Vagina (tissue), 2 donors: ENCODE measurements at regions not wholly inside any gene's neighbourhood (a gene's known extent, or its start where the extent isn't known, plus 50 kb on each side); places are given as distances from the start of the nearest gene placed in this dataset.
"Not testable (repeated sequence)": the region's sequence is repeated elsewhere in the genome, so short reads cannot be mapped to it uniquely, and the experiment has no call there.

Source experiments
- CTCF ChIP-seq, 3 experiments: fragments of 450-650 bp in 2 of 3; fragments of 200-600 bp in 1 of 3; sonication (generic) in 1 of 3; IDR thresholded peaks; one replicate each; pipeline ENCODE4 v1.5.1; 2017 to 2019; ENCODE audit warnings: antibody characterized with exemption in 3 of 3, mild to moderate bottlenecking in 2 of 3, moderate library complexity in 2 of 3
- POLR2AphosphoS5 ChIP-seq, 2 donors: sonication (generic); formaldehyde crosslinking; IDR thresholded peaks; one replicate each; pipeline ENCODE4 v1.9.0; 2017; ENCODE audit warnings: antibody characterized with exemption in 2 of 2, mild to moderate bottlenecking in 2 of 2, low read depth in 1 of 2; ENCODE audit not compliant: insufficient read depth in 1 of 2

- not testable (repeated sequence) for TF ChIP-seq POLR2AphosphoS5 (IDR thresholded peaks at IDR 0.05; ENCODE audit: insufficient read depth in 1 of 2, low read depth in 1 of 2); CTCF (IDR thresholded peaks at IDR 0.05)
Observed at GRCh38 chr6:141504318-141504717, 628.4 kb upstream of the GJE1 start.
